CD4-positive, alpha-beta T cell (primary cell): ENCODE measurements at regions not wholly inside any gene's neighbourhood (a gene's known extent, or its start where the extent isn't known, plus 50 kb on each side); places are given as distances from the start of the nearest gene placed in this dataset.
"Not testable (repeated sequence)": the region's sequence is repeated elsewhere in the genome, so short reads cannot be mapped to it uniquely, and the experiment has no call there.

Experiments
- ATAC-seq: fragments of 200-7000 bp; cut with Tn5 transposase; one replicate; pipeline ENCODE4 v1.10.0; 2022; ENCODE audit warnings: mild to moderate bottlenecking; ENCODE audit not compliant: poor library complexity
- CTCF ChIA-PET: fragments of 350-600 bp; sonication (Branson Sonifier 250); formaldehyde crosslinking; loops from one replicate; lab custom pipeline; 2021; ENCODE audit warnings: antibody characterized with exemption, inconsistent platforms; lab: Charles Lee
- POLR2A ChIA-PET: fragments of 350-600 bp; sonication (Branson Sonifier 250); formaldehyde crosslinking; loops from one replicate; lab custom pipeline; 2021; ENCODE audit warnings: antibody characterized with exemption, inconsistent platforms; lab: Charles Lee
- DNase-seq, 14 experiments: peaks; one replicate each; pipeline ENCODE4 v3.0.0-alpha.2; 2013 to 2020; ENCODE audit warnings: mixed read lengths in 2 of 14
- H3K27ac ChIP-seq, 2 donors: one replicate each; pipeline versions ENCODE4 v1.5.1 to v1.7.0; 2013; ENCODE audit warnings: low read length in 2 of 2, low read depth in 1 of 2, mild to moderate bottlenecking in 1 of 2
- H3K27me3 ChIP-seq, 2 experiments: 1 replicate in 1 of 2; 2 replicates in 1 of 2; pipeline versions ENCODE4 v1.6.1 to v1.7.0; 2013; ENCODE audit warnings: low read length in 2 of 2, control low read depth in 1 of 2, mild to moderate bottlenecking in 1 of 2, moderate library complexity in 1 of 2; ENCODE audit not compliant: insufficient read depth in 2 of 2, control insufficient read depth in 1 of 2
- H3K36me3 ChIP-seq: one replicate; pipeline ENCODE4 v1.6.1; 2013; ENCODE audit warnings: low read length, control low read depth; ENCODE audit not compliant: insufficient read depth
- H3K4me1 ChIP-seq: one replicate; pipeline ENCODE4 v1.6.1; 2013; ENCODE audit warnings: low read length, control low read depth; ENCODE audit not compliant: insufficient read depth
- H3K4me3 ChIP-seq: one replicate; pipeline ENCODE4 v1.5.1; 2013; ENCODE audit warnings: mild to moderate bottlenecking, low read length, moderate library complexity
- H3K9me3 ChIP-seq, 2 experiments: 1 replicate in 1 of 2; 2 replicates in 1 of 2; pipeline versions ENCODE4 v1.6.1 to v1.7.0; 2013; ENCODE audit warnings: low read length in 2 of 2, mild to moderate bottlenecking in 2 of 2, control low read depth in 1 of 2, moderate library complexity in 1 of 2; ENCODE audit not compliant: control insufficient read depth in 1 of 2, insufficient read depth in 1 of 2
- H3K27ac Mint-ChIP-seq: one replicate; pipeline ENCODE4 v1.8.0; 2020; ENCODE audit warnings: mixed read lengths
- H3K27me3 Mint-ChIP-seq: one replicate; pipeline ENCODE4 v1.8.0; 2021; ENCODE audit warnings: mixed read lengths
- H3K36me3 Mint-ChIP-seq: one replicate; pipeline ENCODE4 v1.8.0; 2021; ENCODE audit warnings: low read depth, mixed read lengths
- H3K4me1 Mint-ChIP-seq: one replicate; pipeline ENCODE4 v1.8.0; 2021; ENCODE audit warnings: low read depth, mixed read lengths
- H3K4me3 Mint-ChIP-seq: one replicate; pipeline ENCODE4 v1.8.0; 2020; ENCODE audit warnings: mild to moderate bottlenecking, mixed read lengths
- H3K9me3 Mint-ChIP-seq: one replicate; pipeline ENCODE4 v1.8.0; 2020; ENCODE audit warnings: mixed read lengths
- intact Hi-C, 2 experiments: fragments of 100-400 bp; cut with DNase I in 1 of 2; cut with micrococcal nuclease in 1 of 2; formaldehyde crosslinking; loops; one replicate each; pipeline versions ENCODE4 v1.15.1 to v1.9.0; 2023 to 2025; cut with DNase I, micrococcal nuclease
- TF ChIP-seq, protein P1 (sequence below): fragments of 200-600 bp; IDR thresholded peaks from one replicate; pipeline ENCODE4 v1.8.0; 2022; ENCODE audit warnings: antibody characterized with exemption, mild to moderate bottlenecking

DNA sequence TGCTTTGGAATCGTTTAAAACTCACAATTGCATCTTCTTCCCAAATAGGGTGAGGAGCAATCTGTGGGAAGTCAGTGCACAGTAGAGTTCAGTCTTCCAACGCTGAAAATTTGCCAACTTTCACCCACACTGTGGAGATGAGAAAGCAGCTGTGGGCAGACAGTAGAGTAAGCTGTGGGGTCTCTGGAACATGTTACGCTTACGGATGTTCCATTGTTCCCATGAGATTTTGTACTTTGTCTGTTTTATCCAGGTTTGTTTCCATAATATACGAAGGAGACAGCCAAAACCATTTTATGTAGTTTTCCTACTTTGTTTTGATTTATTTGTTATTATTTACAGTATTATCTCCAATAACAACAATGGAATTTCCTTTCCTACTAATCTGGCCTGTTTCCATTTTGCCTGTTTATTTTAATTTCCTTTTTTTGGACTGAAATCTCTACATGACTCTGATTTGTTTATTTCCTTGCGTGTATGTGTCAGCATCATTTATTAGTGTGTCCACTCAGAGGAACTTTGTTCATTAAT lies 65.1 kb upstream of the RGL1 start:
- Mint-ChIP-seq H3K4me3 (no peak overlapping the region), H3K36me3 (peaks cover 23% of the 10 kb centered on the region), H3K4me1 (no peaks in the 10 kb centered on the region), H3K9me3 (no peaks in the 10 kb centered on the region), H3K27ac (no peak overlapping the region), H3K27me3 (no peaks in the 10 kb centered on the region)
- ATAC-seq (no peak), DNase-seq (no peak)
- intact Hi-C loops: no loop called here
- POLR2A ChIA-PET: no interaction called here
- Histone ChIP-seq H3K4me1 (no peaks in the 10 kb centered on the region), H3K27ac (no peak overlapping the region), H3K27me3 (no peaks in the 10 kb centered on the region), H3K4me3 (no peak overlapping the region), H3K36me3 (no peaks in the 10 kb centered on the region), H3K9me3 (no peaks in the 10 kb centered on the region)
- TF ChIP-seq, protein P1, sequence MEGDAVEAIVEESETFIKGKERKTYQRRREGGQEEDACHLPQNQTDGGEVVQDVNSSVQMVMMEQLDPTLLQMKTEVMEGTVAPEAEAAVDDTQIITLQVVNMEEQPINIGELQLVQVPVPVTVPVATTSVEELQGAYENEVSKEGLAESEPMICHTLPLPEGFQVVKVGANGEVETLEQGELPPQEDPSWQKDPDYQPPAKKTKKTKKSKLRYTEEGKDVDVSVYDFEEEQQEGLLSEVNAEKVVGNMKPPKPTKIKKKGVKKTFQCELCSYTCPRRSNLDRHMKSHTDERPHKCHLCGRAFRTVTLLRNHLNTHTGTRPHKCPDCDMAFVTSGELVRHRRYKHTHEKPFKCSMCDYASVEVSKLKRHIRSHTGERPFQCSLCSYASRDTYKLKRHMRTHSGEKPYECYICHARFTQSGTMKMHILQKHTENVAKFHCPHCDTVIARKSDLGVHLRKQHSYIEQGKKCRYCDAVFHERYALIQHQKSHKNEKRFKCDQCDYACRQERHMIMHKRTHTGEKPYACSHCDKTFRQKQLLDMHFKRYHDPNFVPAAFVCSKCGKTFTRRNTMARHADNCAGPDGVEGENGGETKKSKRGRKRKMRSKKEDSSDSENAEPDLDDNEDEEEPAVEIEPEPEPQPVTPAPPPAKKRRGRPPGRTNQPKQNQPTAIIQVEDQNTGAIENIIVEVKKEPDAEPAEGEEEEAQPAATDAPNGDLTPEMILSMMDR: no peak
- CTCF ChIA-PET: no interaction called here

DNA sequence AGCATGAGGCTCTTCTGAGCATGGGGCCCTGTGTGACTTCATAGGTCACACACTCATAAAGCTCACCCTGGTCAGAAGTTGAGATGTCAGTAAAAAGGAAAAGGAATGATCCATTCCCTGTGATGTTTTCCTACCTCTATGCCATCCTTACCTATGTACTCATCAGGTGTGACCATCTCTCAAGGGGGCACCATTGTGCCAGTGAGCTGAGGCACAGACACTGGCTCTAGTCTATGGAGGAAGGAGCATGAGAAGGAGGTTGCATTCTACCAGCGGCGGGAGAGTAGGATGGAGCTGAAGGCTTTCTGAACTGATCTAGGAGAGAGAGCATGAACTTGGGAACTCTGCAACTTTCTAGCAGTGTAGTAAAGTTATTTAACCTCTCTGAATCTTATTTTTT lies 65.8 kb upstream of the RGL1 start:
- Mint-ChIP-seq H3K9me3 (no peaks in the 10 kb centered on the region), H3K4me1 (no peaks in the 10 kb centered on the region), H3K36me3 (peaks cover 22% of the 10 kb centered on the region), H3K27me3 (no peaks in the 10 kb centered on the region), H3K4me3 (no peak overlapping the region), H3K27ac (no peak overlapping the region)
- no peaks in the 10 kb centered on the region for H3K9me3 ChIP-seq
- H3K36me3 ChIP-seq: no peaks in the 10 kb centered on the region
- ChIA-PET POLR2A (no interaction called here), CTCF (no interaction called here)
- no peaks in the 10 kb centered on the region for H3K27me3 ChIP-seq
- no peak overlapping the region for H3K4me3 ChIP-seq
- no peaks in the 10 kb centered on the region for H3K4me1 ChIP-seq
- H3K27ac ChIP-seq: no peak overlapping the region
- intact Hi-C loops: no loop called here
- ATAC-seq (no peak), DNase-seq (no peak)
- TF ChIP-seq, protein P1: no peak

DNA sequence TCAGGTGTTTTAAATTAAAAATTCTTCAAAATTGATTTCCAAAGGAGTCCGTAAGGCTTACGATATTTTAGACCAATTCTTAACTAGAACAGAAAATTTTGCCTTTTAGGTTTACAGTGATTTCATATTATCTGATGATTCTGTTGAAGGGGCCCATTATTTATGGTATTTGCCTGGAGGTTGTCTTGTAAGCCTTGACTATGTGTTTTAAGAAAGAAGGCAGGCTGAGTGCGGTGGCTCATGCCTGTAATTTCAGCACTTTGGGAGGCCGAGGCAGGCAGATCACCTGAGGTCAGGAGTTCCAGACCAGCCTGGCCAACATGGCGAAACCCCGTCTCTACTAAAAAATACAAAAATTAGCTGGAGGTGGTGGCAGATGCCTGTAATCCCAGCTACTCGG lies 67.0 kb upstream of the RGL1 start:
- H3K9me3 Mint-ChIP-seq, CTCF ChIA-PET, H3K4me1 Mint-ChIP-seq, H3K27ac ChIP-seq, H3K36me3 ChIP-seq, ATAC-seq, intact Hi-C loops, H3K4me1 ChIP-seq, H3K27me3 Mint-ChIP-seq, DNase-seq, POLR2A ChIA-PET, H3K4me3 Mint-ChIP-seq, H3K27me3 ChIP-seq, H3K9me3 ChIP-seq, H3K27ac Mint-ChIP-seq, H3K4me3 ChIP-seq: not testable (repeated sequence)
- peaks cover 11% of the 10 kb centered on the region for H3K36me3 Mint-ChIP-seq

DNA sequence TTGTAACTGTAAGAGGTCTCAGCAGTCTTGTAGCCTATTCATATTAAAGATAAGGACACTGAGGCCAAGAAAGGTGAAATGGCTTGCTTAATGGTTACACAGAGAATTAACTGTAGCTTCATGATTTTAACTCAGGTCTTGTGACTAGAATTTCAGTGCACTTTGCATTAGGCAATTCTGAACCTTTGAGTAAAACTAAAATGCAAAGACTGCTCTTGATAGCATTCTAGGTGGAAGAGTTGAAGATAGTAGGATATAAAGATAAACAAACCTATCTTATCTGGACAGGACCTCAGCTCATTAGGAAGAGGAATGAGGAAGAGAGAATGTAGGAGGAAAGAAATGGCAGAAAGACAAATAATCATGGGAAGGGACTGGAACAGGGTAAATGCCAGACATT lies 68.6 kb upstream of the RGL1 start:
- ATAC-seq: no peak
- CTCF ChIA-PET: no interaction called here
- no peaks in the 10 kb centered on the region for H3K27me3 ChIP-seq

More for the DNA sequence above, 68.6 kb upstream of the RGL1 start:
- H3K36me3 Mint-ChIP-seq: no peaks in the 10 kb centered on the region
- no peak overlapping the region for H3K4me3 Mint-ChIP-seq
- intact Hi-C loops: no loop called here
- no peak overlapping the region for H3K27ac Mint-ChIP-seq
- no peaks in the 10 kb centered on the region for H3K9me3 Mint-ChIP-seq
- TF ChIP-seq, protein P1: no peak
- Histone ChIP-seq H3K36me3 (no peaks in the 10 kb centered on the region), H3K4me3 (no peak overlapping the region), H3K27ac (no peak overlapping the region), H3K4me1 (no peaks in the 10 kb centered on the region), H3K9me3 (no peaks in the 10 kb centered on the region)
- H3K4me1 Mint-ChIP-seq: no peaks in the 10 kb centered on the region
- no peaks in the 10 kb centered on the region for H3K27me3 Mint-ChIP-seq
- POLR2A ChIA-PET: no interaction called here
- no peak for DNase-seq
